ENCODE measurements at regions not wholly inside any gene's neighbourhood (a gene's known extent, or its start where the extent isn't known, plus 50 kb on each side); places are given as distances from the start of the nearest gene placed in this dataset.

DNA sequence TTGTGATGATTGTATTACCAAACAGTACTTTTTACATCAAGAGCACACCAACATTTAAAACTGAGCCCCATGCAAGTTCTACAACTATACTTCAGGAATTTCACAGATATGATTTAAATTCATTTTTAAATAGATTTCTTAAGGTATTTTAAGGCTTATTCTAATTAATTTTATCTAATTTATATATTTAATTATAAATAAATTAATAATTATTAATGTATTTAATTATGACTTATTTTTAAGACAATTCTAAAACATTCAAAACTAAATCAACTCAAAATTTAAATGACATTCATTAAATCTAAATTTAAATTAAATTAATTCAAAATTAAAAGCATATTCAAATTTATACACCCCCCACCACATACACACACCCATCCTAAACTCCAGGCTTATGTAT is 299.2 kb downstream of the NFIB start:
- no peak overlapping the region for H3K4me2 ChIP-seq (ENCODE audit: extremely low read depth, insufficient read depth, low read length)

GRCh38 chr9:14014218-14014617 is 299.7 kb downstream of the NFIB start:
- TF ChIP-seq EZH2 (IDR thresholded peaks at IDR 0.05; ENCODE audit: low read length, missing control alignments) = no peak
- TF ChIP-seq, protein P1, sequence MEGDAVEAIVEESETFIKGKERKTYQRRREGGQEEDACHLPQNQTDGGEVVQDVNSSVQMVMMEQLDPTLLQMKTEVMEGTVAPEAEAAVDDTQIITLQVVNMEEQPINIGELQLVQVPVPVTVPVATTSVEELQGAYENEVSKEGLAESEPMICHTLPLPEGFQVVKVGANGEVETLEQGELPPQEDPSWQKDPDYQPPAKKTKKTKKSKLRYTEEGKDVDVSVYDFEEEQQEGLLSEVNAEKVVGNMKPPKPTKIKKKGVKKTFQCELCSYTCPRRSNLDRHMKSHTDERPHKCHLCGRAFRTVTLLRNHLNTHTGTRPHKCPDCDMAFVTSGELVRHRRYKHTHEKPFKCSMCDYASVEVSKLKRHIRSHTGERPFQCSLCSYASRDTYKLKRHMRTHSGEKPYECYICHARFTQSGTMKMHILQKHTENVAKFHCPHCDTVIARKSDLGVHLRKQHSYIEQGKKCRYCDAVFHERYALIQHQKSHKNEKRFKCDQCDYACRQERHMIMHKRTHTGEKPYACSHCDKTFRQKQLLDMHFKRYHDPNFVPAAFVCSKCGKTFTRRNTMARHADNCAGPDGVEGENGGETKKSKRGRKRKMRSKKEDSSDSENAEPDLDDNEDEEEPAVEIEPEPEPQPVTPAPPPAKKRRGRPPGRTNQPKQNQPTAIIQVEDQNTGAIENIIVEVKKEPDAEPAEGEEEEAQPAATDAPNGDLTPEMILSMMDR (conservative IDR thresholded peaks at IDR 0.05 in 1 of 2, IDR thresholded peaks at IDR 0.05 in 1 of 2; ENCODE audit: low read depth in 1 of 2, low read length in 2 of 2) = no peak
- Histone ChIP-seq H4K20me1 (ENCODE audit: control insufficient read depth, extremely low read depth, insufficient read depth, low read length) (no peaks in the 10 kb centered on the region), H3K9ac (ENCODE audit: insufficient read depth, low read length) (no peak overlapping the region), H3K4me1 (ENCODE audit: control insufficient read depth, extremely low read depth, insufficient read depth, low read length) (no peaks in the 10 kb centered on the region), H3K79me2 (ENCODE audit: control insufficient read depth, insufficient read depth, low read length) (no peaks in the 10 kb centered on the region), H3K4me3 (replicated peaks in 1 of 4; ENCODE audit: control extremely low read depth in 1 of 4, insufficient read depth in 1 of 4, low read depth in 3 of 4, low read length in 4 of 4) (no peak overlapping the region), H2AFZ (ENCODE audit: low read length) (no peak overlapping the region), H3K27me3 (ENCODE audit: control insufficient read depth, insufficient read depth, low read length) (no peaks in the 10 kb centered on the region), H3K27ac (ENCODE audit: insufficient read depth, low read length) (no peak overlapping the region), H3K4me2 (ENCODE audit: extremely low read depth, insufficient read depth, low read length) (no peak overlapping the region), H3K9me3 (ENCODE audit: control insufficient read depth, insufficient read depth, low read depth, low read length) (no peaks in the 10 kb centered on the region), H3K36me3 (ENCODE audit: control insufficient read depth, insufficient read depth, low read length) (no peaks in the 10 kb centered on the region)
- DNase-seq (ENCODE audit: low read depth in 2 of 2) = no peak

More for the DNA sequence above, 299.2 kb downstream of the NFIB start:
- Histone ChIP-seq H3K27ac (ENCODE audit: insufficient read depth, low read length) (no peak overlapping the region), H3K79me2 (ENCODE audit: control insufficient read depth, insufficient read depth, low read length) (no peaks in the 10 kb centered on the region), H2AFZ (ENCODE audit: low read length) (no peak overlapping the region), H3K4me3 (replicated peaks in 1 of 4; ENCODE audit: control extremely low read depth in 1 of 4, insufficient read depth in 1 of 4, low read depth in 3 of 4, low read length in 4 of 4) (no peak overlapping the region), H4K20me1 (ENCODE audit: control insufficient read depth, extremely low read depth, insufficient read depth, low read length) (no peaks in the 10 kb centered on the region), H3K9me3 (ENCODE audit: control insufficient read depth, insufficient read depth, low read depth, low read length) (no peaks in the 10 kb centered on the region), H3K36me3 (ENCODE audit: control insufficient read depth, insufficient read depth, low read length) (no peaks in the 10 kb centered on the region), H3K27me3 (ENCODE audit: control insufficient read depth, insufficient read depth, low read length) (no peaks in the 10 kb centered on the region), H3K9ac (ENCODE audit: insufficient read depth, low read length) (no peak overlapping the region), H3K4me1 (ENCODE audit: control insufficient read depth, extremely low read depth, insufficient read depth, low read length) (no peaks in the 10 kb centered on the region)
- no peak for DNase-seq (ENCODE audit: low read depth in 2 of 2)
- TF ChIP-seq, protein P1 (conservative IDR thresholded peaks at IDR 0.05 in 1 of 2, IDR thresholded peaks at IDR 0.05 in 1 of 2; ENCODE audit: low read depth in 1 of 2, low read length in 2 of 2) = no peak
- TF ChIP-seq EZH2 (IDR thresholded peaks at IDR 0.05; ENCODE audit: low read length, missing control alignments) = no peak

DNA sequence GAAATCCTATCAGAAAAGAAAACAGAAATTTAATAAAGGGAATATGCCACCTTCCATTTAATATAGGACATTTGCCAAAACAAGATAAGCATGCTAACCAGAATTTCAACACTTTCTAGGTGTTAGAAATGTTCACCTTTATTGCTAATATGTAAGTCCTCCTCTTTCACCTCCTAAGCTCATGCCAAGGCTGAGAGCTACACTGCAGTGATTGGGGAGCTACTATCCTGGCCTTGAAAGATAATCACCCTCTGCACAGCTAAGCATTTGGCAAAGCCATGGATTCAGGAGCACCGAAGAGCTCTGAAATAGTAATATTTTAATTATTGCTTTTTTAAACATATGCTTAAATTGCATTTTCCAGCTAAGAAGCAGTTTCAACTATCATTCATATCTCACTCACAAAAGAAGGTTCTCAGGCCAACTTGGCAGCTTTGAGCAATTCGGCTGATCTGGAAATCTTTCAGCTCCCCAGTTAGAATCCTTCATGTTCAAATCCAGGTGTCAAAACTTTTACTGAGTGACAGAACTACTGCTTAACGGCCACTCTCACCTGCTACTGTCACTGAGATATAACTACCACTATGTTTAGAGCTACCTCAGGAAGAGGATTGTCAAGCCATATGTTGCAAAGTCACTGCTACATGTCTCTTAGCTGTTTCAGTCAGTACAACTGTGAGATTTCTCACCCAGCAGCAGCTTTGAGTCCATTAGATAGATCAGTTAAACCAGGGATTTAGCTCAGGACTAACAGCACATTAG is 302.0 kb downstream of the NFIB start:
- no peaks in the 10 kb centered on the region for H4K20me1 ChIP-seq (ENCODE audit: control insufficient read depth, extremely low read depth, insufficient read depth, low read length)
- DNase-seq (ENCODE audit: low read depth in 2 of 2) = no peak
- H3K4me3 ChIP-seq (replicated peaks in 1 of 4; ENCODE audit: control extremely low read depth in 1 of 4, insufficient read depth in 1 of 4, low read depth in 3 of 4, low read length in 4 of 4) = no peak overlapping the region
- no peaks in the 10 kb centered on the region for H3K27me3 ChIP-seq (ENCODE audit: control insufficient read depth, insufficient read depth, low read length)
- no peaks in the 10 kb centered on the region for H3K9me3 ChIP-seq (ENCODE audit: control insufficient read depth, insufficient read depth, low read depth, low read length)
- TF ChIP-seq, protein P1 (conservative IDR thresholded peaks at IDR 0.05 in 1 of 2, IDR thresholded peaks at IDR 0.05 in 1 of 2; ENCODE audit: low read depth in 1 of 2, low read length in 2 of 2) = no peak
- TF ChIP-seq EZH2 (IDR thresholded peaks at IDR 0.05; ENCODE audit: low read length, missing control alignments) = no peak
- H3K4me2 ChIP-seq (ENCODE audit: extremely low read depth, insufficient read depth, low read length) = no peak overlapping the region
- H3K36me3 ChIP-seq (ENCODE audit: control insufficient read depth, insufficient read depth, low read length) = no peaks in the 10 kb centered on the region
- H3K27ac ChIP-seq (ENCODE audit: insufficient read depth, low read length) = no peak overlapping the region
- H3K4me1 ChIP-seq (ENCODE audit: control insufficient read depth, extremely low read depth, insufficient read depth, low read length) = no peaks in the 10 kb centered on the region
- no peaks in the 10 kb centered on the region for H3K79me2 ChIP-seq (ENCODE audit: control insufficient read depth, insufficient read depth, low read length)
- H2AFZ ChIP-seq (ENCODE audit: low read length) = no peak overlapping the region
- H3K9ac ChIP-seq (ENCODE audit: insufficient read depth, low read length) = no peak overlapping the region
